ENCODE measurements at regions not wholly inside any gene's neighbourhood (a gene's known extent, or its start where the extent isn't known, plus 50 kb on each side); places are given as distances from the start of the nearest gene placed in this dataset.

DNA sequence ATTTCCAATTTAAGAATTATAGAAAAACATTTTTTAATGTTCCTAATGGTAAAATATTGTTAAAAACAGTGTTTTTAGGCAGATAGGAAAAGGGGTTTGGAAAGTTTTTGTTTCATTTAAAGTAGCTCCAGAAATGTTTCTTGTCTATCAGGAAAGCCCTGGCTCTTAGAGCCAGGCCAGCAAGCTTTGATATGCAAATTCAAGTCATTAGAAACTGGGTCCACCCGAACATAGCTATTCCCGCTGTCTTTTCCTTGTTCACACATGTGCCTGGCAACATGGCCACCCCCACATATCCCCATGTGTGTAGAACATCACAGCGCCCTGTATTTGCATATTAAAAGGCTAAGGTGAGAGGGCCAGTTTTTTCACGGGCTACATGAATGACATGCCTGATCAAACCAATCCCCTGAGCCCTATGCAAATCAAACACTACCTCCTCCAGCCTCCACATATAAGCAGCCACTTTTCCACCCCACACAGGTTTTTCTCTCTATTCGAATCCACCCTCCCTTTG lies 925.3 kb upstream of the CDH10 start:
- CTCF ChIA-PET (ENCODE audit: partially characterized antibody) = interaction anchor here (1.5 kb wide), 2 partner anchors 25 to 122 kb away, joined by 4 read pairs; no protein-coding TSS in a partner anchor

More for the DNA sequence above, 925.3 kb upstream of the CDH10 start:
- FAIRE-seq (peak; percentile 60), DNase-seq (ENCODE audit: low read depth in 1 of 2, low spot score in 2 of 2) (no peak)
- Histone ChIP-seq H3K79me2 (ENCODE audit: control insufficient read depth in 1 of 2, insufficient read depth in 2 of 2, low read length in 2 of 2) (no peaks in the 10 kb centered on the region), H3K4me2 (ENCODE audit: insufficient read depth in 1 of 2, low read depth in 2 of 2, low read length in 2 of 2) (peak overlapping the region in 1 of 2 experiments; percentile 9; a peak in 1 of 4 replicates), H3K4ac (replicated peaks; ENCODE audit: insufficient read length, low read depth, low read length) (no peak overlapping the region), H3K14ac (ENCODE audit: insufficient read length) (no peak overlapping the region), H2BK5ac (ENCODE audit: low read depth, low read length) (no peak overlapping the region; the same call in 1 of the 2 replicates), H3K18ac (ENCODE audit: extremely low read depth, low read length) (no peak overlapping the region), H3K79me1 (ENCODE audit: low read depth, low read length) (no peaks in the 10 kb centered on the region), H3K4me1 (replicated peaks in 1 of 4; ENCODE audit: control insufficient read depth in 3 of 4, insufficient read depth in 4 of 4, low read length in 3 of 4) (peaks cover 0 to 5% (median 3%) of the 10 kb centered on the region in 4 experiments; a peak in 4 of 7 replicates), H3K4me3 (ENCODE audit: extremely low read depth in 1 of 4, insufficient read depth in 2 of 4, low read depth in 3 of 4, low read length in 4 of 4) (peak overlapping the region in 1 of 4 experiments; percentile 32; a peak in 1 of 8 replicates), H3K56ac (replicated peaks; ENCODE audit: insufficient read length, low read depth, low read length) (no peak overlapping the region), H4K5ac (ENCODE audit: insufficient read length, low read depth, low read length) (no peak overlapping the region), H2BK15ac (ENCODE audit: low read length) (no peak overlapping the region), H4K8ac (ENCODE audit: extremely low read depth, insufficient read depth, low read length) (no peak overlapping the region), H2BK20ac (ENCODE audit: low read length) (0 out of 2 replicates have a peak overlapping the region, but pooled peaks have one; percentile 3), H2AFZ (ENCODE audit: low read length) (no peak overlapping the region), H2BK120ac (replicated peaks; ENCODE audit: low read depth, low read length) (no peak overlapping the region), H2AK5ac (ENCODE audit: low read depth, low read length) (no peak overlapping the region), H4K91ac (replicated peaks; ENCODE audit: insufficient read length, low read length) (no peak overlapping the region), H3K9me3 (ENCODE audit: insufficient read depth in 2 of 2, low read depth in 1 of 2, low read length in 1 of 2) (no peaks in the 10 kb centered on the region), H3K27ac (ENCODE audit: low read depth, low read length) (no peak overlapping the region), H4K20me1 (replicated peaks in 1 of 2; ENCODE audit: control insufficient read depth in 1 of 2, insufficient read depth in 2 of 2, low read length in 2 of 2) (no peaks in the 10 kb centered on the region), H3K23ac (ENCODE audit: insufficient read length) (no peak overlapping the region), H3K9ac (replicated peaks in 1 of 4; ENCODE audit: extremely low read depth in 1 of 4, low read depth in 3 of 4, low read length in 3 of 4) (no peak overlapping the region), H3K27me3 (replicated peaks in 1 of 4; ENCODE audit: control insufficient read depth in 3 of 4, extremely low read depth in 1 of 4, insufficient read depth in 3 of 4, low read length in 3 of 4) (no peaks in the 10 kb centered on the region), H3K23me2 (ENCODE audit: low read depth, low read length) (no peaks in the 10 kb centered on the region), H3K36me3 (ENCODE audit: control insufficient read depth in 2 of 4, insufficient read depth in 4 of 4, low read length in 3 of 4) (no peaks in the 10 kb centered on the region), H2BK12ac (ENCODE audit: low read depth, low read length) (no peak overlapping the region)
- WGBS, 2 experiments (ENCODE audit: extremely low coverage in 1 of 2, insufficient coverage in 1 of 2, insufficient read length in 1 of 2, insufficient replicate concordance in 2 of 2, low coverage in 1 of 2, low lambda C conversion rate in 2 of 2, missing lambda C conversion rate in 1 of 2) = 47% methylated on average over 5 of the region's 5 CpGs; no CpG with 5 or more reads in 1 of the 2 experiments
- POLR2A ChIA-PET (ENCODE audit: partially characterized antibody) = interaction anchor here (0.6 to 2.1 kb wide), 5 partner anchors 9 to 375 kb away, joined by 3 to 12 read pairs (median 4); no protein-coding TSS in a partner anchor
- TF ChIP-seq RNF2 (IDR thresholded peaks at IDR 0.05; ENCODE audit: borderline replicate concordance, low read depth, low read length, missing control alignments, poor library complexity, severe bottlenecking) (no peak), POU5F1 (IDR thresholded peaks at IDR 0.05; ENCODE audit: low read depth, low read length) (0 out of 2 replicates have a peak, but pooled peaks have one; percentile 32), SAP30 (IDR thresholded peaks at IDR 0.05; ENCODE audit: insufficient read depth, insufficient replicate concordance, low read length) (no peak), CTBP2 (IDR thresholded peaks at IDR 0.05; ENCODE audit: borderline replicate concordance, insufficient read depth, insufficient read length, low read length) (no peak), YY1 (IDR thresholded peaks at IDR 0.05; ENCODE audit: low read depth, low read length) (0 out of 2 replicates have a peak, but pooled peaks have one; percentile 7)

Data from H1 (cell line).